Esophagus squamous epithelium (tissue), 5 donors: ENCODE measurements at regions not wholly inside any gene's neighbourhood (a gene's known extent, or its start where the extent isn't known, plus 50 kb on each side); places are given as distances from the start of the nearest gene placed in this dataset.
"Not testable (repeated sequence)": the region's sequence is repeated elsewhere in the genome, so short reads cannot be mapped to it uniquely, and the experiment has no call there.

Experiments
- DNase-seq: peaks from one replicate; lab custom pipeline; 2025; lab: John Stamatoyannopoulos, UW
- H3K27ac ChIP-seq, 4 donors: fragments of 200-600 bp; sonication (generic); one replicate each; pipeline ENCODE4 v1.5.1; 2016 to 2019; ENCODE audit warnings: mild to moderate bottlenecking in 1 of 4
- H3K27me3 ChIP-seq, 4 donors: fragments of 200-600 bp; sonication (generic); 1 replicate in 3 of 4; 2 replicates in 1 of 4; pipeline versions ENCODE4 v1.5.1 to v1.6.0; 2017 to 2021; ENCODE audit warnings: antibody characterized with exemption in 1 of 4
- H3K36me3 ChIP-seq, 3 donors: fragments of 200-600 bp; sonication (generic); one replicate each; pipeline ENCODE4 v1.5.1; 2016 to 2019
- H3K4me1 ChIP-seq, 3 donors: fragments of 200-600 bp; sonication (generic); one replicate each; pipeline ENCODE4 v1.5.1; 2017 to 2019
- H3K4me3 ChIP-seq, 4 donors: fragments of 200-600 bp; sonication (generic); 1 replicate in 3 of 4; 2 replicates in 1 of 4; pipeline ENCODE4 v1.5.1; 2016 to 2019; ENCODE audit warnings: mild to moderate bottlenecking in 2 of 4, moderate library complexity in 1 of 4
- H3K9me3 ChIP-seq, 3 donors: fragments of 200-600 bp; sonication (generic); one replicate each; pipeline ENCODE4 v1.5.1; 2016 to 2019
- POLR2A ChIP-seq, 4 donors: fragments of 450-650 bp; IDR thresholded peaks; one replicate each; pipeline ENCODE4 v1.6.1; 2017; ENCODE audit warnings: antibody characterized with exemption in 4 of 4, mild to moderate bottlenecking in 4 of 4, moderate library complexity in 3 of 4
- WGBS, 2 donors: methylation state at CpG; one replicate each; pipeline ENCODE4 v1.1.5; 2018; 5-methylcytosine and 5-hydroxymethylcytosine counted together
- intact Hi-C: fragments of 100-400 bp; cut with DNase I; formaldehyde crosslinking; loops from one replicate; pipeline ENCODE4 v1.15.0; 2022
- TF ChIP-seq, protein P1 (sequence below), 6 experiments: fragments of 450-650 bp in 4 of 6; fragments of 200-600 bp in 2 of 6; sonication (generic) in 2 of 6; IDR thresholded peaks; one replicate each; pipeline ENCODE4 v1.5.1; 2016 to 2019; ENCODE audit warnings: antibody characterized with exemption in 6 of 6, mild to moderate bottlenecking in 4 of 6, moderate library complexity in 4 of 6
- donor health status: DM: yes; HTN: yes; CAD: no.

DNA sequence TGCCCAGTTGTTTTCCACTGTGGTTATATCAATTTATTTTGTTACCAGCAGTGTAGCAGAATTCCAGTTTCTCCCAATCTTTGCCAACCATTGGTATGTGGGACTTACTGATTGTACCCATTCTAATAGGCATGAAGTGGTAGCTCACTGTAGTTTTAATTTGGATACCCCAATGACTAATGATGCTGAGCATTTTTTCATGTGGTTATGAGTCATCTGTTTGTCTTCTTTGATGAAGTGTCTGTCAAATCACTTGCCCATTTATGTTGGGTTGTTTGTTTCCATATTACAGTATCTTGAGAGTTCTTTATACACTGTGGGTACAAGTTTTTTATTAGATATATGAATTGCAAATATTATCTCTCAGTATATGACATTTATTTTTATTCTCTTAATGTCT lies 644.3 kb downstream of the NR2F2 start:
- H3K4me1 ChIP-seq, result no peaks in the 10 kb centered on the region
- no peaks in the 10 kb centered on the region for H3K36me3 ChIP-seq
- H3K27me3 ChIP-seq, result no peaks in the 10 kb centered on the region
- H3K4me3 ChIP-seq, result no peak overlapping the region
- intact Hi-C loops, result no loop called here
- no peak for DNase-seq
- H3K9me3 ChIP-seq, result no peaks in the 10 kb centered on the region
- TF ChIP-seq POLR2A (IDR thresholded peaks at IDR 0.05), result no peak
- TF ChIP-seq, protein P1, sequence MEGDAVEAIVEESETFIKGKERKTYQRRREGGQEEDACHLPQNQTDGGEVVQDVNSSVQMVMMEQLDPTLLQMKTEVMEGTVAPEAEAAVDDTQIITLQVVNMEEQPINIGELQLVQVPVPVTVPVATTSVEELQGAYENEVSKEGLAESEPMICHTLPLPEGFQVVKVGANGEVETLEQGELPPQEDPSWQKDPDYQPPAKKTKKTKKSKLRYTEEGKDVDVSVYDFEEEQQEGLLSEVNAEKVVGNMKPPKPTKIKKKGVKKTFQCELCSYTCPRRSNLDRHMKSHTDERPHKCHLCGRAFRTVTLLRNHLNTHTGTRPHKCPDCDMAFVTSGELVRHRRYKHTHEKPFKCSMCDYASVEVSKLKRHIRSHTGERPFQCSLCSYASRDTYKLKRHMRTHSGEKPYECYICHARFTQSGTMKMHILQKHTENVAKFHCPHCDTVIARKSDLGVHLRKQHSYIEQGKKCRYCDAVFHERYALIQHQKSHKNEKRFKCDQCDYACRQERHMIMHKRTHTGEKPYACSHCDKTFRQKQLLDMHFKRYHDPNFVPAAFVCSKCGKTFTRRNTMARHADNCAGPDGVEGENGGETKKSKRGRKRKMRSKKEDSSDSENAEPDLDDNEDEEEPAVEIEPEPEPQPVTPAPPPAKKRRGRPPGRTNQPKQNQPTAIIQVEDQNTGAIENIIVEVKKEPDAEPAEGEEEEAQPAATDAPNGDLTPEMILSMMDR (IDR thresholded peaks at IDR 0.05), result no peak
- H3K27ac ChIP-seq, result no peak overlapping the region

DNA sequence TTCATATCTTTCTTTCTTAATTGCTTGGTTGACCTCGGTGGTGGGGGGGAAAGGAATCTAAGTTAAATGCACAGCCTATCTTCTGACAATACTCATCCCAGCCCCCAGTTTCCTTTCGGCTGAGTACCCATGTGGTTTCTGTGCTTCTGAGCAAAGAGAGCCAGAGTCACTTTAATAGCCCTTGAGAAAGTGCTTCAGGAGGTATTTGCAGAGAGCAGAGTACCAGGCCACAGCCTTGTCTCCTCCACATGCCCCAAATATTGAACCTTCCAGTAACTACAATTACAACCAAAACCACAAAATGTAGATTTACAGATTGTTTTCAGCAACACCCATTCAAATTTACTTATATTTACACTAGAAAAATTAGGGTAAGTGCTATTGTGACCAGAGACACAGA lies 647.4 kb downstream of the NR2F2 start:
- DNase-seq, result no peak
- Histone ChIP-seq H3K36me3 (no peaks in the 10 kb centered on the region), H3K4me3 (no peak overlapping the region), H3K9me3 (no peaks in the 10 kb centered on the region), H3K27ac (no peak overlapping the region), H3K4me1 (no peaks in the 10 kb centered on the region), H3K27me3 (no peaks in the 10 kb centered on the region)
- intact Hi-C loops, result no loop called here
- WGBS, 2 donors, result 59 to 77% methylated on average over 2 of the region's 2 CpGs
- no peak for TF ChIP-seq POLR2A (IDR thresholded peaks at IDR 0.05)
- TF ChIP-seq, protein P1 (IDR thresholded peaks at IDR 0.05), result no peak

DNA sequence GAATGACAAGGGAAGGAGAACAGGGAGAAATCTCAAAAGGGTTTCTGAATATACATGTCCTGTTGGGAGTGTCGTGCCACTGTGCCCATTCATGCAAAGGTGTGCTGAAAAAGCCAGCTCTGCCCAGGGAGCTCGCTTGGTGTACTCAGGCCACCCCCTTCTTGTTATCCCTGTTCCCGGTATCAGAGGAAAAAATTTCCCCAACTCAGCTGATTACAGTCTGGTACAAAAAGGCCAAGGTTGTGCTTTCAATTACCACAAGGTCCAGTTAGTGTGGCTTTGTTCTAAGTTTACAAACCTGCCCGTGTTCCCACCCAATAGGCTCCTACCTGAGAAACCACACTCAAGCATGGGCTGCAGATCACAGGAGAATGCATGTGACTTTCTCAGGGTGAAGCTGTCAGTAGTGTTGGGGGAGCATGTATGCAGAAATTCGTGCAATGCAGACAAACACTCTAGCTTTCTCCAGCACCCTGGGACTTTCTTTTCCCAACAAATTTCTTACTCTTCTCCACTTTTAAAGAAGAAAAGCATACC lies 648.5 kb downstream of the NR2F2 start:
- WGBS, 2 donors, result 37 to 59% methylated on average over 4 to 5 of the region's 5 CpGs
- H3K4me3 ChIP-seq, result no peak overlapping the region
- no peak overlapping the region for H3K27ac ChIP-seq
- TF ChIP-seq, protein P1 (IDR thresholded peaks at IDR 0.05), result no peak
- TF ChIP-seq POLR2A (IDR thresholded peaks at IDR 0.05), result no peak
- H3K36me3 ChIP-seq, result no peaks in the 10 kb centered on the region
- DNase-seq, result no peak
- intact Hi-C loops, result no loop called here
- no peaks in the 10 kb centered on the region for H3K4me1 ChIP-seq
- H3K9me3 ChIP-seq, result peaks cover 0 to 1% (median 0%) of the 10 kb centered on the region in 3 donors
- H3K27me3 ChIP-seq, result no peaks in the 10 kb centered on the region

DNA sequence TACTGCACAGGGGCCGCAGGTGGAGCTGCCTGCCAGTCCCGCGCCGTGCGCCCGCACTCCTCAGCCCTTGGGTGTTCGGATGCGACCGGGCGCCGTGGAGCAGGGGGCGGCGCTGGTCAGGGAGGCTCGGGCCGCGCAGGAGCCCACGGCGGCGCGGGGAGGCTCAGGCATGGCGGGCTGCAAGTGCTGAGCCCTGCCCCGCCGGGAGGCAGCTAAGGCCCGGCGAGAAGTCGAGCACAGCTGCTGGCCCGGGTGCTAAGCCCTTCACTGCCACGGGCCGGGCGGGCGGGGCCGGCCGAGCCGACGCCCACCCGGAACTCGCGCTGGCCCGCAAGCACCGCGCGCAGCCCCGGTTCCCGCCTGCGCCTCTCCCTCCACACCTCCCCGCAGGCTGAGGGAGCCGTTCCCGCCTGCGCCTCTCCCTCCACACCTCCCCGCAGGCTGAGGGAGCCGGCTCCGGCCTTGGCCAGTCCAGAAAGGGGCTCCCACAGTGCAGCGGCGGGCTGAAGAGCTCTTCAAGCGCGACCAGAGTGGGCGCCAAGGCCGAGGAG lies 653.7 kb downstream of the NR2F2 start:
- WGBS, 2 donors, result 92% methylated on average over 5 of the region's 58 CpGs; no CpG with 5 or more reads in 1 of the 2 donors
- H3K27ac ChIP-seq, H3K27me3 ChIP-seq, H3K4me1 ChIP-seq, H3K36me3 ChIP-seq, DNase-seq, intact Hi-C loops, H3K4me3 ChIP-seq: not testable (repeated sequence)
- H3K9me3 ChIP-seq, result peaks cover 0 to 19% (median 0%) of the 10 kb centered on the region in 3 donors

DNA sequence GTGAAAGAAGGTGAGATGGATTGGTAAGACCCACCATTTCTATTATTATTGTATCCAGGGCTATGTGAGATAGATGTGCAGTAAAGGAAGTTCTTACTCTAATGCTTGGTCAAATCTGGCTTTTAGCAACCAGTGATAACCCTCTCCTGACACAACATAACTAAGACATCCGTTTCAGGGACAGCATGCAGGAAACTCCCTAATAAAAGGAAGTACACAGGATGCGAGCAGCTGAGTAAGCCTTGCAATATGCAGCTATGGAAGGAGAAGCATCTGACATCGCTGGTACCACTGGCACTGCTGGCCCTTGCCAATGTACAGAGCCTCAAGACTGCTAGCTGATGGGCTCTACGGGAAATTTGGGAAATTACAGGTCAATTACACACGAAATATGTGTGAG lies 662.3 kb downstream of the NR2F2 start:
- Histone ChIP-seq H3K9me3 (peaks cover 0 to 19% (median 0%) of the 10 kb centered on the region in 3 donors), H3K4me1 (no peaks in the 10 kb centered on the region), H3K4me3 (no peak overlapping the region), H3K36me3 (no peaks in the 10 kb centered on the region), H3K27me3 (no peaks in the 10 kb centered on the region), H3K27ac (no peak overlapping the region)
- WGBS, 2 donors, result 38 to 39% methylated on average over 5 of the region's 5 CpGs
- intact Hi-C loops, result no loop called here
- TF ChIP-seq, protein P1 (IDR thresholded peaks at IDR 0.05), result no peak
- no peak for TF ChIP-seq POLR2A (IDR thresholded peaks at IDR 0.05)
- DNase-seq, result no peak
